KMS-11 (cell line): ENCODE measurements at regions not wholly inside any gene's neighbourhood (a gene's known extent, or its start where the extent isn't known, plus 50 kb on each side); places are given as distances from the start of the nearest gene placed in this dataset.

Experiments
- H2AFZ ChIP-seq: fragments of 200-600 bp; sonication (generic); 2 replicates; pipeline ENCODE4 v1.6.1; 2016; ENCODE audit warnings: antibody characterized with exemption, mixed run types, low read depth
- H3K27ac ChIP-seq: fragments of 200-600 bp; sonication (generic); 2 replicates; pipeline ENCODE4 v1.6.1; 2016; ENCODE audit warnings: mild to moderate bottlenecking, mixed run types
- H3K27me3 ChIP-seq: fragments of 200-600 bp; sonication (generic); 2 replicates; pipeline ENCODE4 v1.6.1; 2017; ENCODE audit warnings: mild to moderate bottlenecking, low read depth, mixed run types, moderate library complexity; ENCODE audit not compliant: insufficient read depth
- H3K36me3 ChIP-seq: fragments of 200-600 bp; sonication (generic); 2 replicates; pipeline ENCODE4 v1.6.1; 2017; ENCODE audit warnings: mild to moderate bottlenecking, mixed run types; ENCODE audit not compliant: insufficient read depth
- H3K4me1 ChIP-seq: fragments of 200-600 bp; sonication (generic); 2 replicates; pipeline ENCODE4 v1.6.1; 2016; ENCODE audit warnings: mild to moderate bottlenecking, low read depth, mixed run types; ENCODE audit not compliant: poor library complexity, severe bottlenecking
- H3K4me2 ChIP-seq: fragments of 200-600 bp; sonication (generic); 2 replicates; pipeline ENCODE4 v1.7.0; 2016; ENCODE audit warnings: mild to moderate bottlenecking, mixed run types
- H3K4me3 ChIP-seq: fragments of 200-600 bp; sonication (generic); IDR thresholded peaks from 2 replicates; pipeline ENCODE4 v1.6.1; 2017; ENCODE audit warnings: low read depth, low read length, mixed read lengths; ENCODE audit not compliant: insufficient read depth
- H3K79me2 ChIP-seq: fragments of 200-600 bp; sonication (generic); 2 replicates; pipeline ENCODE4 v1.6.1; 2016; ENCODE audit warnings: low read depth, mixed run types; ENCODE audit not compliant: insufficient read depth
- H3K9ac ChIP-seq: fragments of 200-600 bp; sonication (generic); 2 replicates; pipeline ENCODE4 v1.6.1; 2016; ENCODE audit warnings: mild to moderate bottlenecking, mixed run types
- H4K20me1 ChIP-seq: fragments of 200-600 bp; sonication (generic); 2 replicates; pipeline ENCODE4 v1.6.1; 2016; ENCODE audit warnings: mild to moderate bottlenecking, mixed run types; ENCODE audit not compliant: insufficient read depth
- CTCF ChIP-seq: fragments of 200-600 bp; sonication (generic); conservative IDR thresholded peaks from 2 replicates; pipeline ENCODE4 v1.6.1; 2017; ENCODE audit warnings: low read depth, mild to moderate bottlenecking, antibody characterized with exemption, low read length, moderate library complexity, mixed read lengths

- no peaks in the 10 kb centered on the region for H4K20me1 ChIP-seq
- no peaks in the 10 kb centered on the region for H3K79me2 ChIP-seq
- no peak overlapping the region for H3K9ac ChIP-seq
- no peak for TF ChIP-seq CTCF
- H3K36me3 ChIP-seq: no peaks in the 10 kb centered on the region
- no peaks in the 10 kb centered on the region for H3K4me1 ChIP-seq
- H3K27ac ChIP-seq: no peak overlapping the region
- no peak overlapping the region for H3K4me2 ChIP-seq
- H2AFZ ChIP-seq: no peak overlapping the region
- no peaks in the 10 kb centered on the region for H3K27me3 ChIP-seq
- H3K4me3 ChIP-seq: no peak overlapping the region
Observed at GRCh38 chr5:115419846-115420585, 123.6 kb upstream of the CCDC112 start.

GRCh38 chr5:115418788-115419187 lies 122.3 kb upstream of the CCDC112 start:
- no peak overlapping the region for H3K9ac ChIP-seq
- H3K36me3 ChIP-seq: no peaks in the 10 kb centered on the region
- no peaks in the 10 kb centered on the region for H3K4me1 ChIP-seq
- no peak overlapping the region for H2AFZ ChIP-seq
- TF ChIP-seq CTCF: no peak
- H3K4me2 ChIP-seq: no peak overlapping the region
- H3K27ac ChIP-seq: no peak overlapping the region
- no peaks in the 10 kb centered on the region for H4K20me1 ChIP-seq
- H3K27me3 ChIP-seq: no peaks in the 10 kb centered on the region
- H3K4me3 ChIP-seq: no peak overlapping the region
- H3K79me2 ChIP-seq: no peaks in the 10 kb centered on the region

- Histone ChIP-seq H3K4me3 (no peak overlapping the region), H3K79me2 (no peaks in the 10 kb centered on the region), H3K27me3 (no peaks in the 10 kb centered on the region), H3K9ac (no peak overlapping the region), H3K27ac (no peak overlapping the region), H3K4me1 (no peaks in the 10 kb centered on the region), H3K36me3 (no peaks in the 10 kb centered on the region), H3K4me2 (no peak overlapping the region), H2AFZ (no peak overlapping the region), H4K20me1 (no peaks in the 10 kb centered on the region)
- no peak for TF ChIP-seq CTCF
Observed at GRCh38 chr5:115417076-115417475, 120.6 kb upstream of the CCDC112 start.

GRCh38 chr5:115415143-115415491 lies 118.7 kb upstream of the CCDC112 start:
- H3K27ac ChIP-seq: no peak overlapping the region
- no peaks in the 10 kb centered on the region for H3K79me2 ChIP-seq
- no peak overlapping the region for H3K4me3 ChIP-seq
- no peaks in the 10 kb centered on the region for H3K36me3 ChIP-seq
- no peak overlapping the region for H3K4me2 ChIP-seq
- no peaks in the 10 kb centered on the region for H4K20me1 ChIP-seq
- no peak overlapping the region for H2AFZ ChIP-seq
- H3K9ac ChIP-seq: no peak overlapping the region
- H3K4me1 ChIP-seq: no peaks in the 10 kb centered on the region
- no peak for TF ChIP-seq CTCF
- no peaks in the 10 kb centered on the region for H3K27me3 ChIP-seq
